HG03520 (cell line): ENCODE measurements at regions not wholly inside any gene's neighbourhood (a gene's known extent, or its start where the extent isn't known, plus 50 kb on each side); places are given as distances from the start of the nearest gene placed in this dataset.

Experiments used
- ATAC-seq: cut with Tn5 transposase; IDR thresholded peaks from one replicate; pipeline ENCODE4 v1.9.1; 2021; ENCODE audit warnings: mild to moderate bottlenecking, moderate library complexity; ENCODE audit not compliant: unreplicated experiment

DNA sequence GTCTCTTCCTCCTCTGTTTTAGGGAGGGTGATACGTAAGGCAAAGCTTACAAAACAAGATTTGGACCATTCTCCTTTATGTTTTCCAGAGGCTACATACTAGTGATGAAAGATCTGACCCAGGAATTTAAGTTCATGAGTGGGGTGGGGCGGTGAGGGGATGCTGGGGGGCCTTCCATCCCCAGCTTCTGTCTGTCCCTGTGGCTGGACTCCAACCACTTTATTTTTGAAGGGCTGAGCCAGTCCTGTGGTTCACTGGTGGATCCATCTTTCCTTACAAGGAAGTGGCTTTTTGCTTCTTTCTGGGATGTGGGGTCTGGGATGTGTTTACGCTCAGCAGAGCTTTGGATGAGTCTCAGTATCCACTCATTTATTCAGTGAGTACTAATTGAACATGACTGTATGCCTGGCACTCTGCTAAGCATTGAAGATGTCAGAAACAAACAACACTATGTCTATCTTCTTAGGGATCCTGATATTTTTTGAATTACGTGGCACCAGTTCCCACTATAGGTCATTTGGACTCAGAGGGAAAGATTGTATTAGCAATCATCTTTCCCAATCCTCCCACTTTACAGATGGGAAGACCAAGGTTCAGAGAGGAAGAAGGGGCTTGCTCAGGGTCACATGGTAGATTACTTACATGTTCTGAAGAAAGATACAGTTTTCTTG is 291.8 kb upstream of the TBX3 start:
- ATAC-seq, result no peak

- no peak for ATAC-seq
Observed at GRCh38 chr12:114974826-114975639, 291.1 kb upstream of the TBX3 start.

DNA sequence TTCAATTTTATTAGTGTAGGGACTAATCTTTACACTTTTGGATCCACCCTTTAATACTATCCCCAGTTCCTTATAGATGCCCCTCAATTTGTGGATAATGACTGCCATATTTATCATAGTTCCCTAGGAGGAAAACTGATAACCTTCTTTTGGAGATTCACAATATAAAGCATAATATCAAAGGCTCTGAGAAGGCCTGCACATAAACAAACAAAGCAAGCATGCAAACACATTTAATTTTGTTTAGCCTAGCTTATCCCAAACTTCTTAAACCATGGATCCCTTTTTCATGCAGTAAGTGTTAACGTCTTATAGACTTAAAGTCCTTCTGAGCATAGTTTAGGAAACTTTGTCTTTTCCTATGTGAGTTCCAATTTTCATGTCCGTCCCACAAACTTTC is 290.4 kb upstream of the TBX3 start:
- ATAC-seq, result no peak

GRCh38 chr12:114968727-114969126 is 284.8 kb upstream of the TBX3 start:
- no peak for ATAC-seq

DNA sequence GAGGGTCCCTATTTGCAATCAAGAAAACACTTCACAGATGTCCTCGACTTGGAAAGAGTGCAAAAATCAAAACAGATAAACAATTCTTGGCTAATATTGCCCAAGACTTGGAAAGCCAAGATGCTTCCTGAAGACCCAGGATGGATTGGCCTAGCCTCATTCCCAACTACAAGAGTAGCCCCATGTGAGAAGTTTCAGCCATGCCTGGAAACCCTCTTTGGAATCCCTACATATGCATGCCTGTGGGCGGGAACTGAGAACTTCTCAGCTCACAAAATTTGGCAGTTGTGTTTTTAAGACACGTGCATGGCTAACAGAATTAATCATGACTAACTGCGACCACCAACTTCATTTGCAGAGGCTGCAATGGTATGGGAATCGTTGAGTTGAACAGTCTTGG is 283.2 kb upstream of the TBX3 start:
- no peak for ATAC-seq

GRCh38 chr12:114964841-114965240 is 280.9 kb upstream of the TBX3 start:
- ATAC-seq, result no peak

GRCh38 chr12:114963846-114964245 is 279.9 kb upstream of the TBX3 start:
- no peak for ATAC-seq

- ATAC-seq, result no peak
Observed at GRCh38 chr12:114961491-114961890, 277.5 kb upstream of the TBX3 start.

- ATAC-seq, result no peak
Observed at GRCh38 chr12:114958538-114958937, 274.6 kb upstream of the TBX3 start.

GRCh38 chr12:114957225-114957624 is 273.2 kb upstream of the TBX3 start:
- no peak for ATAC-seq

- ATAC-seq, result no peak
Observed at GRCh38 chr12:114955414-114956014, 271.5 kb upstream of the TBX3 start.

GRCh38 chr12:114954511-114955055 is 270.6 kb upstream of the TBX3 start:
- no peak for ATAC-seq

- ATAC-seq, result no peak
Observed at GRCh38 chr12:114952573-114953271, 268.7 kb upstream of the TBX3 start.

- no peak for ATAC-seq
Observed at GRCh38 chr12:114949058-114949820, 265.3 kb upstream of the TBX3 start.

DNA sequence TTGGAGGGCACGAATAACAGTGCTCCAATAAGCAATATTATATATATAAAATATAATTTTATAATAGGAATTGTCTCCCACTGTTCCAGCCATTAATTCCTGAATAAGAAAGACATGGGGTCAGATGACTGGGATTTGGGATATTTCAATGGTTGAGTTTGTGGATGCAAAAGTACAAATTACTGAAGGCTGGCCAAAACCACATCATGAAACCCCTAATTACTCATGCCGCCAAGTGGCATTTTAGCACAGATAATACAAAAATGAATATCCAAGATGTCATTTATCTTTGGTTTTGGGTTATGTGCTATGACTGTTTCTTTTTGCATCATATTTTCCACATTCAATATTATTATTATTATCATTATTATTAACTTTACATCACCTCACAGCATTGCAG is 261.4 kb upstream of the TBX3 start:
- no peak for ATAC-seq

DNA sequence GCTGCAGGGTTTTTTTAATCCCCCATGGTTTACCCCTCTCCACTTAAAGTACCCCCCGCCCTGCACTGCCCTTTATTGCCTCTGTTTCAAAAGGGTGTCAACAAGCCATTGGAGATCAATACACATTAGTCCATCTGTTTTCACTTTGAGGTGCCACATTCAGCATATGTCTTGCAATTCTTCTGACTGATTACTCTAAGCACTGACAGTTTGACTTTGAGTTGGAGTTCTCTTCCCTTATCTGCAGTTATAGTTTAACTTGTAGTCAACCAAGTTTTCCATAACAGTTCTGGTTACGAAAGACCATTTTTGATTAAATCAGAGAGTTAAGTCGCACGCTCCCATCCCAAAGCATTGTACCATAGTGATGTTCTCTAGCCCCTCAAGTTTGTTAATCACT is 260.8 kb upstream of the TBX3 start:
- ATAC-seq, result no peak

DNA sequence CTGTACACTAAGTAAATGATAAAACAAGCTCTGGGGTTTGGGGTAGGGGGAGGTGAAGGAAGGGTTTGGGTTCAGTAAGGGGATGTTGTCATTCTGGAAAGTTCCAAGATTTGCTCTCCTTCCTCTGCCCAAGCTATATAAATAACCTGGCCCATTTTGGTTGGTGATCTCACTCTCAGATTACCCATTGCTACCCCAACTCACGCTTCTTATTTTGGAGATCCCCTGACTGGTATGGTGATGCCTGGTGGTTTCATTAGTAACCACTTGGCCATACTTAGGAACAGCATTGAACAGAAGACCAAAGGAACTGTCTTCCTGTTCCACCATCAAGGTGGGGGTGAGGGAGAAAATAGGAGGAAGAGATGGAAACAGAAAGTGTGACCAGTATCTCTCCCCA is 259.6 kb upstream of the TBX3 start:
- no peak for ATAC-seq

DNA sequence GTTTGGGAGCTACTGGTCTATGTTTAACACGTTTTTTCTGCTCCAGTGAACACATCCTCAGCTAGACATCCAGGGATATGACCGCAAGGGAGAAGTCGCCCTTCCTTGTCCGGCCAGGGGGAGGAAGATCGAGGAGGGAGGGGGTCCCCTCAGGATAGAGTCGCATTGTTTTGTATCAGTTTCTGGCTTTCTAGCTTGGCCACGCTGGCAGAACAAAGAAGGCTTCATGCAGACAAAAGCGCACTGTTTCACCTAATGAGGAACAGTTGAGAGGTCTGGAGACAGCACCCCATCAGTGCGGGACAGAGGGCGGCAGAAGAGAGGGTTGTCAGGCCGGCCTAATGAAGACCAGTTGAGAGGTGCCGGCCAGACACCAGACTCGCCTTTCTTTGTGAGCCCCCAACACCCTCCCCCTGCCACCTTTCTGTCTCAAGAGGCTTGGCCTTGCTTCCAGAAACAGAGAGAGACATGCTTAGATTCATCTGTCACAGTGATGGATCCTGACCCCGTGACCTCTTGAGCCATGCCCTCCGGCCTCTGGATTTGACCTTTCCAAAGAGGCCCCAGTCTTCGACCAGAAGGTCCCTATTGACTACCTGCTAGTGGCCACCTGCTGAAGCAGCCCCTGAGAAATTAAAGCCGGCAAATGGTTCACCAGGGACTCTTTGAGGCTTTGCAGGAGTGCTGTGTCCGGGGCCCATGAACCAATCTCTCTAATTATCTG is 254.7 kb upstream of the TBX3 start:
- ATAC-seq, result no peak

GRCh38 chr12:114936148-114937079 is 252.4 kb upstream of the TBX3 start:
- no peak for ATAC-seq
